ENCODE measurements at regions not wholly inside any gene's neighbourhood (a gene's known extent, or its start where the extent isn't known, plus 50 kb on each side); places are given as distances from the start of the nearest gene placed in this dataset.
A peak's percentile ranks its signal among the peaks of the same experiment; 100 is the strongest.

DNA sequence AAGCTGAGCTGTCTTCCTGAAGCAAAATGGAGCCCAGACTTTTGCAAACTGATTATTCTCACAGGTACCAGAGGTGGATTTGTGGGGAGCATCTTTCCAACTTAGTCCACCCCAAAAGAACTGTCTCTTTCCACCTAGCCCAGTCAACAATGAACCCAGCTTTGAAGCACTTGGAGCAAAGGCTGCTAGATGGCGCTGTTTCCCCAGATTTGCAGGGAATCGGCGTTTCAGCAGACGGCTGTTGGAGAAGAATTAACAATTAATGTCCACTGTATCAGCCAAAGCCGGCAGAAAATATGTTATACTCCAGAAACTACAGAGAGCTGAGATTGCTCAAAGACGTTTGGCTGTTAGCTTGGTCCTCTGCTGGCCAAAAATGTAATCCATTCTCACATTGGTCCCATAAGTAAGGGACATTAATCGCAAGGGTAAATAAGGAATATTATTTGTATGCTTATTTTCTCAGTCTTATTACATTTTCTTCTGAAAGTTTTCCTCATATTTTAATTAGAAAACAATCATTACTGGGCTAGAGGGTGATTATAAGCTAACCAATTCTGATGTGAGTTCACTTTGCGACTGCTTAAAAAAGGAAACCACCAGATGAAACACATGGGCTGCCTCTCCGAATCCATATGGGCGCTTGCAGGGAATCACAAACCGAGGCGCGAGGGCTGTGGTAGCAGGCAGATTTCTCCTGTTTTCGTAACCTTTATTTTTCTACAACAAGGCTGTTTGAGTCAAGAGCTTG, 423.8 kb upstream of the MEX3C start (continued):
- TF ChIP-seq SMC3 (IDR thresholded peaks at IDR 0.05; ENCODE audit: borderline replicate concordance, low read length) (peak; percentile 85), MYB (IDR thresholded peaks at IDR 0.05; ENCODE audit: borderline replicate concordance, low read depth, low read length) (no peak), IRF3 (IDR thresholded peaks at IDR 0.05) (no peak), SKIL (IDR thresholded peaks at IDR 0.05; ENCODE audit: low read depth, poor library complexity, severe bottlenecking) (peak; percentile 22), MTA3 (IDR thresholded peaks at IDR 0.05; ENCODE audit: borderline replicate concordance, low read length) (no peak), STAT1 (conservative IDR thresholded peaks at IDR 0.05) (no peak), SIX5 (IDR thresholded peaks at IDR 0.05; ENCODE audit: low read depth, low read length, severe bottlenecking) (no peak), MAX (IDR thresholded peaks at IDR 0.05; ENCODE audit: low read depth, low read length) (no peak), PRDM15 (CRISPR knock-in tag; IDR thresholded peaks at IDR 0.05) (no peak), CBX3 (IDR thresholded peaks at IDR 0.05; ENCODE audit: borderline replicate concordance, low read depth) (no peak), RELA (IDR thresholded peaks at IDR 0.05; ENCODE audit: borderline replicate concordance, partially characterized antibody) (no peak), MYC (IDR thresholded peaks at IDR 0.05; ENCODE audit: insufficient read depth, insufficient read length, insufficient replicate concordance, low read length, severe bottlenecking) (no peak), NR2C1 (IDR thresholded peaks at IDR 0.05) (no peak), SMARCA5 (IDR thresholded peaks at IDR 0.05) (no peak), MTA2 (IDR thresholded peaks at IDR 0.05; ENCODE audit: low read depth) (no peak), EGR1 (IDR thresholded peaks at IDR 0.05; ENCODE audit: borderline replicate concordance in 1 of 2, low read depth in 2 of 2, low read length in 2 of 2) (no peak), TAF1 (IDR thresholded peaks at IDR 0.05; ENCODE audit: borderline replicate concordance, low read depth, low read length) (no peak), YY1 (IDR thresholded peaks at IDR 0.05; ENCODE audit: low read depth, low read length) (0 out of 2 replicates have a peak, but pooled peaks have one; percentile 30), IRF4 (IDR thresholded peaks at IDR 0.05; ENCODE audit: low read depth, low read length) (no peak), SPI1 (IDR thresholded peaks at IDR 0.05; ENCODE audit: borderline replicate concordance, insufficient read depth, low read depth, low read length) (no peak), EZH2 (IDR thresholded peaks at IDR 0.05; ENCODE audit: borderline replicate concordance, control insufficient read depth, low read depth, low read length) (no peak), ASH2L (IDR thresholded peaks at IDR 0.05; ENCODE audit: borderline replicate concordance, low read depth) (no peak)

Data from GM12878 (cell line).